ENCODE measurements at regions not wholly inside any gene's neighbourhood (a gene's known extent, or its start where the extent isn't known, plus 50 kb on each side); places are given as distances from the start of the nearest gene placed in this dataset.

DNA sequence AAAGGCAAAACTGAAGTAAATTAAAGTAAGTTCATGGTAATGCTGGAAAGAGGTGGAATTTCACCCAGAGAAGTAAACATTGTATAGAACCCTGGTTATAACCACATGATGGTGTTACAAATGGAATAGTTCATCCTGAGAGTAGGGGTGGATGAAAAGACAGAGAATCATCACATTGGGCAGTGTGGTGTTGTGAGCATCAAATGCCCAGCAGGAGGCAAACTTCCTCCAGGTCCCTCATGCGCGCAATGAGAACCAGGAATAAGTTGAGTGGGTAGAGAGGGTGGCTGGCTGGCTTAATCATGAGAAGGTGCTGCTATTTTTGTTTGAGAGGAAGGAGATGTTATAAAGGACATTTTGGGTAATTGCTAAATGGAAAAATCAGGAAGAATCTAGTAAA lies 163.3 kb upstream of the HMHB1 start:
- no peaks in the 10 kb centered on the region for H3K9me3 ChIP-seq (replicated peaks; ENCODE audit: insufficient read depth, low read length)
- H3K27me3 ChIP-seq (replicated peaks; ENCODE audit: insufficient read depth, low read length), result no peaks in the 10 kb centered on the region
- H3K79me2 ChIP-seq (ENCODE audit: low read length), result no peaks in the 10 kb centered on the region
- H3K36me3 ChIP-seq (replicated peaks; ENCODE audit: insufficient read depth, low read length), result no peaks in the 10 kb centered on the region
- H3K9ac ChIP-seq (ENCODE audit: low read length), result no peak overlapping the region
- no peaks in the 10 kb centered on the region for H4K20me1 ChIP-seq (ENCODE audit: insufficient read depth, low read length)
- no peak overlapping the region for H3K4me2 ChIP-seq (ENCODE audit: low read depth, low read length)
- peaks cover 39% of the 10 kb centered on the region for H3K4me1 ChIP-seq (ENCODE audit: low read length)
- no peaks in the 10 kb centered on the region for H3K9me2 ChIP-seq (replicated peaks; ENCODE audit: insufficient read depth, low read length)
- H2AFZ ChIP-seq (ENCODE audit: low read length), result no peak overlapping the region
- peaks cover 8% of the 10 kb centered on the region; the same call in 1 of the 2 replicates for H3F3A ChIP-seq (ENCODE audit: insufficient read depth, low read length)
- no peak overlapping the region for H3K27ac ChIP-seq (ENCODE audit: low read length)
- TF ChIP-seq EZH2 (optimal IDR thresholded peaks at IDR 0.05; ENCODE audit: low read depth, low read length) (no peak), CTCF (IDR thresholded peaks at IDR 0.05; ENCODE audit: low read length) (peak; percentile 13; the same call in 1 of the 2 replicates)
- H3K4me3 ChIP-seq (ENCODE audit: low read length), result no peak overlapping the region
- DNase-seq, result no peak

- H3K36me3 ChIP-seq (replicated peaks; ENCODE audit: insufficient read depth, low read length), result no peaks in the 10 kb centered on the region
- H3F3A ChIP-seq (ENCODE audit: insufficient read depth, low read length), result peaks cover 15% of the 10 kb centered on the region
- no peak overlapping the region for H3K4me2 ChIP-seq (ENCODE audit: low read depth, low read length)
- no peak overlapping the region for H3K4me3 ChIP-seq (ENCODE audit: low read length)
- no peak overlapping the region for H3K9ac ChIP-seq (ENCODE audit: low read length)
- H3K27ac ChIP-seq (ENCODE audit: low read length), result no peak overlapping the region
- no peaks in the 10 kb centered on the region for H3K9me3 ChIP-seq (replicated peaks; ENCODE audit: insufficient read depth, low read length)
- no peak overlapping the region for H2AFZ ChIP-seq (ENCODE audit: low read length)
- H4K20me1 ChIP-seq (ENCODE audit: insufficient read depth, low read length), result no peaks in the 10 kb centered on the region
- no peaks in the 10 kb centered on the region for H3K79me2 ChIP-seq (ENCODE audit: low read length)
- no peak for DNase-seq
- no peaks in the 10 kb centered on the region for H3K9me2 ChIP-seq (replicated peaks; ENCODE audit: insufficient read depth, low read length)
- H3K27me3 ChIP-seq (replicated peaks; ENCODE audit: insufficient read depth, low read length), result no peaks in the 10 kb centered on the region
- peaks cover 56% of the 10 kb centered on the region for H3K4me1 ChIP-seq (ENCODE audit: low read length)
- TF ChIP-seq CTCF (IDR thresholded peaks at IDR 0.05; ENCODE audit: low read length) (no peak), EZH2phosphoT487 (IDR thresholded peaks at IDR 0.05; ENCODE audit: low read length) (no peak), EZH2 (optimal IDR thresholded peaks at IDR 0.05; ENCODE audit: low read depth, low read length) (no peak)
Measured at GRCh38 chr5:143646961-143647360, 165.0 kb upstream of the HMHB1 start.

DNA sequence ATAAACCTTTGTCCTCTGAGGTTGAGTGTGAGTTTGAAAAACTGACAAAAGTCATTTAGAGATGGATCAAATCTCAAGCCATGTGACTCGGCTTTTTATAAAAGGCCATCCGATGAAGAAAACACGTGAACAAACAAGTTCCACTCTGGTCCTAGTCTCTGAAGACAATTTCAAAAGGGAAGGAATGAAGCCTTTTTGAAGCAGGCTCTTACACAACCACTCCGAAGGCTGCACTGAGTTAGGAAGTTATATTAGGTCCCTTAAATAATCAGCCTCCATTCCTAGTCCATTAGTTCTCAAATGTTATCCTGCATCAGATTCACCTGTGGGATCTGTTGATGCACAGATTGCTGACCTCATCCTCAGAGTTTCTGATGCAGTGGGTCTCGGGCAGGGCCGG lies 166.6 kb upstream of the HMHB1 start:
- TF ChIP-seq EZH2 (optimal IDR thresholded peaks at IDR 0.05; ENCODE audit: low read depth, low read length) (no peak), EZH2phosphoT487 (IDR thresholded peaks at IDR 0.05; ENCODE audit: low read length) (no peak), CTCF (IDR thresholded peaks at IDR 0.05; ENCODE audit: low read length) (no peak)
- H3K4me1 ChIP-seq (ENCODE audit: low read length), result peaks cover 70% of the 10 kb centered on the region
- no peaks in the 10 kb centered on the region for H3K27me3 ChIP-seq (replicated peaks; ENCODE audit: insufficient read depth, low read length)
- H3K9me2 ChIP-seq (replicated peaks; ENCODE audit: insufficient read depth, low read length), result no peaks in the 10 kb centered on the region
- peak overlapping the region; percentile 51; the same call in 1 of the 2 replicates for H3K27ac ChIP-seq (ENCODE audit: low read length)
- 0 out of 2 replicates have a peak overlapping the region, but pooled peaks have one; percentile 6 for H3K4me3 ChIP-seq (ENCODE audit: low read length)
- H2AFZ ChIP-seq (ENCODE audit: low read length), result no peak overlapping the region
- DNase-seq, result no peak
- H3K4me2 ChIP-seq (ENCODE audit: low read depth, low read length), result peak overlapping the region; percentile 48
- no peak overlapping the region for H3K9ac ChIP-seq (ENCODE audit: low read length)
- H3F3A ChIP-seq (ENCODE audit: insufficient read depth, low read length), result peaks cover 25% of the 10 kb centered on the region
- no peaks in the 10 kb centered on the region for H4K20me1 ChIP-seq (ENCODE audit: insufficient read depth, low read length)
- no peaks in the 10 kb centered on the region for H3K36me3 ChIP-seq (replicated peaks; ENCODE audit: insufficient read depth, low read length)
- no peaks in the 10 kb centered on the region for H3K9me3 ChIP-seq (replicated peaks; ENCODE audit: insufficient read depth, low read length)
- H3K79me2 ChIP-seq (ENCODE audit: low read length), result no peaks in the 10 kb centered on the region

All from MM.1S (cell line).